GM18508 (cell line): ENCODE measurements at regions not wholly inside any gene's neighbourhood (a gene's known extent, or its start where the extent isn't known, plus 50 kb on each side); places are given as distances from the start of the nearest gene placed in this dataset.

ENCODE experiments used
- ATAC-seq: cut with Tn5 transposase; IDR thresholded peaks from one replicate; pipeline ENCODE4 v1.9.1; 2021; ENCODE audit warnings: moderate number of reproducible peaks; ENCODE audit not compliant: insufficient read depth, unreplicated experiment

GRCh38 chr1:113217447-113218208, 144.6 kb downstream of the LRIG2 start:
- ATAC-seq: no peak

GRCh38 chr1:113219377-113219776, 146.4 kb downstream of the LRIG2 start:
- no peak for ATAC-seq

GRCh38 chr1:113219828-113220227, 146.8 kb downstream of the LRIG2 start:
- no peak for ATAC-seq

- ATAC-seq: no peak
These were observed 150.0 kb downstream of the LRIG2 start for GRCh38 chr1:113223040-113223439.

- no peak for ATAC-seq
These were observed 150.5 kb downstream of the LRIG2 start for GRCh38 chr1:113223546-113223945.

GRCh38 chr1:113226148-113226547, 153.2 kb downstream of the LRIG2 start:
- ATAC-seq: no peak

- no peak for ATAC-seq
These were observed 158.4 kb upstream of the MAGI3 start for GRCh38 chr1:113231866-113232265.

GRCh38 chr1:113233441-113233840, 156.9 kb upstream of the MAGI3 start:
- no peak for ATAC-seq

- ATAC-seq: no peak
These were observed 149.1 kb upstream of the MAGI3 start for GRCh38 chr1:113241237-113241636.

- ATAC-seq: no peak
These were observed 147.8 kb upstream of the MAGI3 start for GRCh38 chr1:113242481-113242880.

- ATAC-seq: no peak
These were observed 146.8 kb upstream of the MAGI3 start for GRCh38 chr1:113243529-113243928.

GRCh38 chr1:113244112-113244820, 146.0 kb upstream of the MAGI3 start:
- ATAC-seq: no peak

GRCh38 chr1:113245252-113245651, 145.1 kb upstream of the MAGI3 start:
- ATAC-seq: no peak

- no peak for ATAC-seq
These were observed 143.4 kb upstream of the MAGI3 start for GRCh38 chr1:113246929-113247328.

- no peak for ATAC-seq
These were observed 143.0 kb upstream of the MAGI3 start for GRCh38 chr1:113247355-113247754.

GRCh38 chr1:113247782-113248181, 142.5 kb upstream of the MAGI3 start:
- ATAC-seq: no peak

- no peak for ATAC-seq
These were observed 141.8 kb upstream of the MAGI3 start for GRCh38 chr1:113248494-113248893.

- ATAC-seq: no peak
These were observed 140.2 kb upstream of the MAGI3 start for GRCh38 chr1:113250161-113250560.

- ATAC-seq: no peak
These were observed 138.1 kb upstream of the MAGI3 start for GRCh38 chr1:113252166-113252565.

GRCh38 chr1:113253187-113253586, 137.1 kb upstream of the MAGI3 start:
- no peak for ATAC-seq

- no peak for ATAC-seq
These were observed 136.7 kb upstream of the MAGI3 start for GRCh38 chr1:113253590-113253989.
